HK-2 (cell line): ENCODE measurements at regions not wholly inside any gene's neighbourhood (a gene's known extent, or its start where the extent isn't known, plus 50 kb on each side); places are given as distances from the start of the nearest gene placed in this dataset.
A peak's percentile ranks its signal among the peaks of the same experiment; 100 is the strongest.

Experiments used
- DNase-seq: peaks from one replicate; pipeline ENCODE4 v3.0.0-alpha.2; 2018; ENCODE audit not compliant: unreplicated experiment

DNA sequence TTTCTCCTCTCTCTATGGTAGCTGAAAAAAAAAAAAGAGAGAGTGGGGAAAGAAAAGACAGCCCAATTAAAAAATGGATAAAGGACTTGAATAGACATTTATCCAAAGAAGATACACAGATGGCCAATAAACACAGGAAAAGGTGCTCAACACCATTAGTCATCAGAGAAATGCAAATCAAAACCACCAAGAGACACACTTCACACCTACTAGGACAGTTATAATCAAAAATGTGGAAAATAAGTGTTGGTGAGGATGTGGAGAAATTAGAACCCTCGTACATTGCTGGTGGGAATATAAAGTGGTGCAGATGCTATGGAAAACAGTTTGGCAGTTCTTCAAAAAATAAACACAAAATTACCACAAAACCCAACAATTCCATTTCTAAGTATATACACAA is 172.4 kb upstream of the GRIN2B start:
- no peak for DNase-seq

DNA sequence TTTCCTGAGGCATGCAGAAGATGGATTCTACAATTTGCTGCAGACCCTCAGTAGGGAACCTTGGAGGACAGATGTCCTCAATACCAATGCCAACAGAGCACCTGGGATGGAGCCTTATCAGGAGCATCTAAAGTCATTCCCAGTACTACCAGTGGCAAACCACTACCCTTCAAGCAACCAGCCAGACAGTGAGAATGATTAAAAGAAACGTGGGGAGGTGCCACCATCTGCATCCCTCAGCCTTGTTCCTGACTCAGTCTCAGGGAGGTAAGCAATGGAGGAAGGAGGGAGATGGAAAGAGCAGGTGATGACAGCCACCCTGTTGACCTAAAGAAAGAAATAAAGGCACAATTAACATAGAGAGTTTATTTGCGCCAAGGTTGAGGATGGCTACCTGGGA is 175.2 kb upstream of the GRIN2B start:
- DNase-seq, result no peak

- no peak for DNase-seq
Observed at GRCh38 chr12:14157088-14157747, 175.8 kb upstream of the GRIN2B start.

GRCh38 chr12:14164266-14164665 is 182.9 kb upstream of the GRIN2B start:
- no peak for DNase-seq

- DNase-seq, result peak; percentile 42
Observed at GRCh38 chr12:14167005-14167628, 185.7 kb upstream of the GRIN2B start.

- no peak for DNase-seq
Observed at GRCh38 chr12:14169281-14169680, 187.9 kb upstream of the GRIN2B start.

DNA sequence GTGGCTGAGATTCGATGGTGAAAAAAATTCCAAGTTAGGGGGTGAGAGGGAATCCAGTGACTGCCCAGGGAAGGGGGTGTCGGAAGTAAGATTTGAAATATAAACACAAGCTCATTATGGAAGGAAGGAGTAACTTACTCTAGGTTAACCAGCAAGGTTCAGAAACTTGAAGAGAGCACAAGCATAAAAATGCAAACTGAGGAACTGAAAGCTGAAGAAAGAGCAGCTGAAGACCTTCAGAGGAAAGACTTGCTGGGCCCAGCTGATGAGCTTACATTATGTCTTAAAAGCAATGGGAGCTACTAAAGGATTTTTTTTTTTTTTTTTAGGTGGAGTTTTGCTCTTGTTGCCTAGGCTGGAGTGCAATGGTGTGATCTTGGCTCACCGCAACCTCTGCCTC is 189.7 kb upstream of the GRIN2B start:
- no peak for DNase-seq

DNA sequence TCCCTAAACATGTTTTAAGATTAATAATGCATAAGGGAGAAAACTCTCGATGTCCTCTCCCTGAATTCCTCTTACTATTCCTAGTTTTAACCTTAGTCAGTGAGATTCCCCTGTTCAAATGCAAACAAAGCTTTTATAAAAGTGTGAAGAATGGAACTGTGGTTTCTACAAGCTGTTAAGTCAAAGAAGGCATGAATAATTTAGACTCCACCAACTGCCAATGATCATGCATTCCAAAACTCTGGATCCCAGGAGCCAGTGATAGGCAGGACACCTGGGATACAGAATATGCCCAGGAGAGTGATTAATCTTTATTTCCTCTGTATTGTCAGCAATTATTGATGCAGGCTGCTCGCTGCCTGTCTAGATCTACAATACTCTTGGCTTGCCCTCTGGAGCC is 190.3 kb upstream of the ATF7IP start:
- DNase-seq, result no peak

- DNase-seq, result peak; percentile 10
Observed at GRCh38 chr12:14185427-14186192, 179.9 kb upstream of the ATF7IP start.

GRCh38 chr12:14186193-14186502 is 179.3 kb upstream of the ATF7IP start:
- DNase-seq, result no peak

- DNase-seq, result no peak
Observed at GRCh38 chr12:14187002-14187401, 178.5 kb upstream of the ATF7IP start.

GRCh38 chr12:14187966-14188365 is 177.5 kb upstream of the ATF7IP start:
- DNase-seq, result no peak

DNA sequence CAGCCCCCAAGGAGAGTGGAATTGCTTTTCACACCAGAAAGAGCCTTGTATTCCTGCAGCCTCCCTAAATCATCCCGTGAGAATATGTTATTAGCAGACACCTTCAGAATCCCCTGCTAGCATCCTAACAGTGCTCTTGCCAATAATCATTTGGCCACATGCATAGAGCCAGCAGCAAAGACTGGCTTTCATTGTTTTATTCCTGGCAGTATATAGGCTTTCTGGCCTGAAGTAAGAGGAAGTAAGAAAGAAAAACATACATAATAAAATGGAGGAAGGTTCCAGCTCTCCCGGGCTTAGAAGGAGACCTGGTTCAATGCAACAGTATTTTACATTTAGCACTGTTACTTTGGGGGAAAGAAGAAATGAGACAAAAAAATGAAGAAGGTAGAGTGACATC is 176.7 kb upstream of the ATF7IP start:
- no peak for DNase-seq

- no peak for DNase-seq
Observed at GRCh38 chr12:14190694-14191093, 174.8 kb upstream of the ATF7IP start.

DNA sequence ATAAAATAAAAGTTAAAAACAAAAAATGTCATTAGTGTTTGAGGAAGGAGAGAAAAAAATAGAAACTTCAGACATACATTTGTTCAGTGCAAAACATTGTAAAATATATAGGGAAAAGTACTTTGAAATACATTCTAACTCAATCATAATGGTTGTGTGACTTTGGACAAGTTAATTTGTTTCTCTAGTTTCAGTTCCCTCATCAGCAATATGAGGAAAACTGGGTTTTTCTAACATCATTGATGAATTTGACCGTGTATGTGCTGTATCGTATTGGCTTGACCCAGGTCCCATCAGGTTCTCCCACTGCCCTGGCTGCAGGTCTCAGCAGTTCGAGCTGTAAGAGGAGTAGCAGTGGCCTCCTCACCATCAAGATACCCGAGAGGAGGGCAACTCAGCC is 173.9 kb upstream of the ATF7IP start:
- no peak for DNase-seq

DNA sequence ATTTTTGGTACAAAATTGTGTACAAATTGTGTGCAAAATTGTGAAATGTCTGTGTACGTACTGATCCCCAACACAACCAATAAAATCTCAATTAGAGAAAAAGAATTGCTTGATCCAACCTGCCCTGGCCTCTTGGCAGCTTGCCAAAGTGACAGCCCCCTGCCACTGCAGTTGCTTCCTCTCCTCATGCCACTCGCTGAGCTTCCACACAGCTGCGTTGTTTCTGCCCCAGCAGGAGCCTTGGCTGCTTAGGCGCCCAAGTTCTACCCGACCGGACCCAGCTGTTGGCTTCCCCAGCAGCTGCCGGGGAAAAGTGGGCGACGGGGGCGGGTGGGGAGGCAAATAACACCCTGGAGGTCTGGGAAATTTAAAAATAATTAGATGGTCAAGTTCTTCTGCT is 171.8 kb upstream of the ATF7IP start:
- DNase-seq, result no peak

DNA sequence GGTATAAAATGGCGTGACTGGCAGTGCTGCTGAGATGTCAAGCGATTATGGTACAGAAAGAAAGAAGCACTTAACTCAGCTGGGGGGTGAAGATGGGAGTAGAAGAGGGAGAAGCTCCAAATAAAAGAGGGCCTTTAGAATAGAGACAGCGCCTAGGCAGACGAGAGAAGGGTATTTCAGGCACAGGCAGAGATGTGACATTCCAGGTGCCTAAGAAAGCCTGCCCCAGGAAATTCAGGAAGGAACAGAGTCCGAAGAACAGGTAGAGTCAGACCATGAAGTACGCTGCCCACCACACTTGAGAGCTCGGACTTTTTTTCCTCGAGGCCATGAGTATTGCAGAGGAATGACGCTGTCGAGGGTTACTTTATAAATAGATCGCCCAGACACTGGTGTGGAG is 170.9 kb upstream of the ATF7IP start:
- no peak for DNase-seq

DNA sequence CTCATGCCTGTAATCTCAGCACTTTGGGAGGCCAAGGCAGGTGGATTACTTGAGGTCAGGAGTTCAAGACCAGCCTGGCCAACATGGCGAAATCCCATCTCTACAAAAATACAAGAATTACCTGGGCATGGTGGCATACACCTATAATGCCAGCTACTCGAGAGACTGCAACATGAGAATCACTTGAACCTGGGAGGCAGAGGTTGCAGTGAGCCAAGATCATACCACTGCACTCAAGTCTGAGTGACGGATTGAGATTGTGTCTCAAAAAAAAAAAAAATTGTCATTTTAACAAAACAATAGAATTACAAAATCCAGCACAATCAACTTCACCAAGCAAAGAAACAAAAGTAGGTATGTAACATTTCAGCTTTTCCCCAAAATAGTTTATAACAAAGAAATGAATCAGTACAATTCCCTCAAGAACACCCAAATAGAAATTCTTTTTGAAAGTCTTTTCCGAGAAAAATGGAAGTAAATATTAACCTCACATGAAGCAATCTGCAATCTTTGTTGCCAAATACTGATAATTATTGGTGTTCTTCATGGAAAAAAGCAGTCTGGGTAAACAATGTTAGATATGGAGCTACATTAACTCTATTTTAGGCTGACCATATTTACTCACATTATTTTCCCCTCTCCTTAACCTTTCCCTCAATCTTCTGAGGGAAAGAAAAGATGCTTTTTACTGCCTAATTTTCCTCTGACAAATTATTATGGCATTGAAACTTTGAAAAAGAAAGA is 165.9 kb upstream of the ATF7IP start:
- DNase-seq, result no peak

GRCh38 chr12:14200598-14200997 is 164.9 kb upstream of the ATF7IP start:
- DNase-seq, result no peak

DNA sequence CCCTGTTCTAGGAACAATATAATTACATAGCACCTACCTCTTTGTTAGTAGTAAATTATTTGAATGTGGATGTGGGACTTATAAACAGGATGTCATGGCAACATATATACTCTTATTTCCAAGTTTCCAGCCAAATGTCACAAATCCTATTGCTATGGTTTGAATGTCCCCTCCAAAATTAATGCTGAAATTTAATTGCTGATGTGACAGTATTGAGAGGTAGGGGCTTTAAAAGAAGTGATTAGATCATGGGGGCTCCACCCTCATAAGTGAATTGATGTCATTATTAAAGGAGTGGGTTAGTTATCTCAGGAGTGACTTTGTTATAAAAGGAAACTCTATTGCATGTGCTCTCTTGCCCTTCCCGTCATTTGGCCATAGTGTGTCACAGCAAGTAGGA is 164.2 kb upstream of the ATF7IP start:
- no peak for DNase-seq

GRCh38 chr12:14207905-14208551 is 157.5 kb upstream of the ATF7IP start:
- no peak for DNase-seq

DNA sequence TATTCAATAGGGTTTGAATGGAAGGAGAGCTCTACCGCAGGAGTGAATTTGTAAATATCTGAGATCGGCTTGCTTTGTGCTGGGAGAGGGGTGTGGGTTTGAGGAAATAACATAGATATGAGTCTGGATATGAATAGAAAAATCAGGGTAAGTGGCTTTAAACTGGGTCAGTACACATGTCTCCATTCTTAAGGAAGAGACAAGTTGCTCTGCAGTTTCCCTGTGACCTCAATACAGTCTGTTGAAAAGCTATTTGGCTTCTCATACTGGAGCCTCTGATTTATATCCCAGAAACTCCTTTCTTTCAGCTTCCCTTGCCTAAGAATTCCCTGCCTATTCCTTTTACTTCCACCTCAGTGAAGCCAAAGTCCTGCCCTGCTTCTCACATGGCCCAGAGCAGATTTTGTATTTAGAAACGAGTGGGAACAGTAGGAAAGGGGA is 153.5 kb upstream of the ATF7IP start:
- no peak for DNase-seq
